GM23338 (cell line): ENCODE measurements at regions not wholly inside any gene's neighbourhood (a gene's known extent, or its start where the extent isn't known, plus 50 kb on each side); places are given as distances from the start of the nearest gene placed in this dataset.

Experiments used
- ATAC-seq: fragments of 200-7000 bp; cut with Tn5 transposase; 3 replicates; pipeline ENCODE4 v1.9.1; 2020
- DNase-seq: peaks from one replicate; pipeline ENCODE4 v3.0.0-alpha.2; 2015; ENCODE audit warnings: low spot score
- H2AFZ ChIP-seq: fragments of 200-600 bp; sonication (generic); 2 replicates; pipeline ENCODE4 v1.8.0; 2016; ENCODE audit warnings: antibody characterized with exemption, mild to moderate bottlenecking, moderate library complexity
- H3F3A ChIP-seq: fragments of 200-600 bp; sonication (generic); replicated peaks from 2 replicates; pipeline ENCODE4 v1.8.0; 2017; ENCODE audit warnings: antibody characterized with exemption, mixed run types, low read depth
- H3K27ac ChIP-seq: fragments of 200-600 bp; sonication (generic); 2 replicates; pipeline ENCODE4 v1.6.1; 2016; ENCODE audit warnings: low read depth
- H3K27me3 ChIP-seq: fragments of 200-600 bp; sonication (generic); 2 replicates; pipeline ENCODE4 v1.8.0; 2016; ENCODE audit warnings: mild to moderate bottlenecking, mixed run types, moderate library complexity; ENCODE audit not compliant: insufficient read depth
- H3K36me3 ChIP-seq: fragments of 200-600 bp; sonication (generic); 2 replicates; pipeline ENCODE4 v1.8.0; 2016; ENCODE audit warnings: mild to moderate bottlenecking; ENCODE audit not compliant: insufficient read depth
- H3K4me1 ChIP-seq: fragments of 200-600 bp; sonication (generic); 2 replicates; pipeline ENCODE4 v1.8.0; 2016; ENCODE audit warnings: mild to moderate bottlenecking, moderate library complexity; ENCODE audit not compliant: insufficient read depth
- H3K4me2 ChIP-seq: fragments of 200-600 bp; sonication (generic); 2 replicates; pipeline ENCODE4 v1.7.1; 2017; ENCODE audit warnings: mixed run types
- H3K4me3 ChIP-seq: fragments of 200-600 bp; sonication (generic); 2 replicates; pipeline ENCODE4 v1.6.1; 2016; ENCODE audit warnings: mixed run types
- H3K79me2 ChIP-seq: fragments of 200-600 bp; sonication (generic); replicated peaks from 2 replicates; pipeline ENCODE4 v1.8.0; 2017; ENCODE audit warnings: mild to moderate bottlenecking; ENCODE audit not compliant: insufficient read depth
- H3K9me2 ChIP-seq: fragments of 200-600 bp; sonication (generic); 2 replicates; pipeline ENCODE4 v1.8.0; 2017; ENCODE audit not compliant: insufficient read depth
- H4K20me1 ChIP-seq: fragments of 200-600 bp; sonication (generic); replicated peaks from 2 replicates; pipeline ENCODE4 v1.8.0; 2017; ENCODE audit warnings: mild to moderate bottlenecking; ENCODE audit not compliant: insufficient read depth
- H3K27ac Mint-ChIP-seq: 2 replicates; pipeline ENCODE4 v1.8.0; 2020; ENCODE audit warnings: inconsistent platforms, mild to moderate bottlenecking, moderate library complexity, mixed read lengths
- H3K27me3 Mint-ChIP-seq: 3 replicates; pipeline ENCODE4 v1.8.0; 2022; ENCODE audit warnings: low read depth, mild to moderate bottlenecking, moderate library complexity, mixed read lengths, inconsistent platforms; ENCODE audit not compliant: insufficient read depth, poor library complexity
- H3K36me3 Mint-ChIP-seq: 3 replicates; pipeline ENCODE4 v1.8.0; 2021; ENCODE audit warnings: low read depth, mild to moderate bottlenecking, inconsistent platforms, moderate library complexity, mixed read lengths
- H3K4me1 Mint-ChIP-seq: 3 replicates; pipeline ENCODE4 v1.8.0; 2020; ENCODE audit warnings: mild to moderate bottlenecking, inconsistent platforms, mixed read lengths
- H3K4me3 Mint-ChIP-seq: 3 replicates; pipeline ENCODE4 v1.8.0; 2021; ENCODE audit warnings: moderate library complexity, mild to moderate bottlenecking, inconsistent platforms, mixed read lengths
- H3K9me3 Mint-ChIP-seq: 3 replicates; pipeline ENCODE4 v1.8.0; 2020; ENCODE audit warnings: moderate library complexity, mild to moderate bottlenecking, inconsistent platforms, mixed read lengths
- CREB1 ChIP-seq: fragments of 250-450 bp; sonication (Bioruptor Pico); IDR thresholded peaks from 2 replicates; pipeline ENCODE4 v1.5.0; 2020; ENCODE audit warnings: low read depth, mild to moderate bottlenecking, moderate library complexity
- EZH2 ChIP-seq: fragments of 200-600 bp; sonication (generic); IDR thresholded peaks from one replicate; pipeline ENCODE4 v1.8.0; 2017; ENCODE audit warnings: antibody characterized with exemption, mild to moderate bottlenecking, low read depth; ENCODE audit not compliant: unreplicated experiment
- EZH2phosphoT487 ChIP-seq: fragments of 200-600 bp; sonication (generic); IDR thresholded peaks from one replicate; pipeline ENCODE4 v1.8.1; 2018; ENCODE audit warnings: antibody characterized with exemption; ENCODE audit not compliant: unreplicated experiment
- NANOG ChIP-seq: IDR thresholded peaks from 2 replicates; pipeline ENCODE4 v1.6.1; 2016; ENCODE audit warnings: antibody characterized with exemption, borderline replicate concordance
- POLR2AphosphoS5 ChIP-seq: IDR thresholded peaks from 2 replicates; pipeline ENCODE4 v1.6.1; 2016; ENCODE audit warnings: antibody characterized with exemption, low read depth
- STAT1 ChIP-seq: IDR thresholded peaks from one replicate; pipeline ENCODE4 v1.6.1; 2016; ENCODE audit warnings: antibody characterized with exemption; ENCODE audit not compliant: unreplicated experiment
- ZNF114 ChIP-seq: fragments of 250-450 bp; sonication (Bioruptor Pico); IDR thresholded peaks from 2 replicates; pipeline ENCODE4 v1.5.0; 2020; ENCODE audit warnings: mild to moderate bottlenecking, moderate library complexity
- TF ChIP-seq, protein P1 (sequence below): IDR thresholded peaks from one replicate; pipeline ENCODE4 v1.6.1; 2018; ENCODE audit warnings: antibody characterized with exemption; ENCODE audit not compliant: unreplicated experiment
- TF ChIP-seq, protein P2 (sequence below): IDR thresholded peaks from 2 replicates; pipeline ENCODE4 v1.6.1; 2016; ENCODE audit warnings: antibody characterized with exemption
- TF ChIP-seq, protein P3 (sequence below), 2 experiments: fragments of 200-600 bp in 1 of 2; sonication (generic) in 1 of 2; conservative IDR thresholded peaks; 2 replicates each; pipeline versions ENCODE4 v1.5.1 to v1.6.1; 2016 to 2017; ENCODE audit warnings: antibody characterized with exemption in 2 of 2, low read depth in 2 of 2, mild to moderate bottlenecking in 2 of 2, moderate library complexity in 1 of 2

DNA sequence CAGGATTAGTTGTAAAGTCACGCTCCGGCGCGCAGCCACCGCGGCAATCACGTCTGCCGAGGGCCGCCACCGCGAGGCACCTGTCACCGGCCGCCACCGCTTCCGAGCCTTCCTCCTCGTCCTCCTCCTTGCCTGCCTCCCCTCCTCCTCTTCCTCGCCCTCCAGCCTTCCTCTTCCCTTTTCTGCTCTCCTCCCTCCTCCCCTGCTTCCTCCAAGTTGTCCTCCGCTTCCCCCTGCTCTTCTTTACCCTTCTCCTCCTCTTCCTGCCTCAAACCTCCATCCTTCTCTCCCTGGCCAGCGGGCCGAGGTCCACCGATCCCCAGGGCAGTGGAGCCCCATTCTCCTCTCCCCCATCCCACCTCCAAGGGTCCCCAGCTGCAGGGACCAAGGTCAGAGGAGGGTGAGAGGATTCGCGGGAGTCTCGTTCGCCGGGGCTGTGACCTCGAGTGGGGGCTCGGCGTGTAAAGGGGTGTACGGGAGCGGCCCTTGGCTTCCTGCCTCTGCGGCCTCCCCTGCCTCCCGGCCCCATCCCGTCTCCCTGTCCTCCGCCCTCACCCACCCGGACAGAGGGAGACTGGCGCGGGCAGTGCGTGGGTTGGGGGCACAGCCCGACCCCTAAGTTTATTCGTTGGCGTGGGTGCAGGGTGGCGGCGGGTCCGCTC lies 89.5 kb upstream of the PAX2 start:
- H3K36me3 Mint-ChIP-seq: peaks cover 3% of the 10 kb centered on the region; the same call in 1 of the 3 replicates
- Histone ChIP-seq H4K20me1 (no peaks in the 10 kb centered on the region; the same call in 1 of the 2 replicates), H3K4me1 (peaks cover 28% of the 10 kb centered on the region), H3K79me2 (no peaks in the 10 kb centered on the region), H3K36me3 (no peaks in the 10 kb centered on the region), H3K27ac (no peak overlapping the region), H3K27me3 (peaks cover 90% of the 10 kb centered on the region), H3K4me2 (peak overlapping the region; percentile 85), H3K4me3 (peak overlapping the region; percentile 56), H3F3A (no peaks in the 10 kb centered on the region), H2AFZ (no peak overlapping the region), H3K9me2 (no peaks in the 10 kb centered on the region)
- DNase-seq: no peak
- H3K4me3 Mint-ChIP-seq: peak overlapping the region; percentile 82
- peaks cover 8% of the 10 kb centered on the region for H3K9me3 Mint-ChIP-seq
- peak; percentile 62 for TF ChIP-seq EZH2
- no peak for TF ChIP-seq EZH2phosphoT487
- TF ChIP-seq POLR2AphosphoS5: no peak
- TF ChIP-seq CREB1 (CRISPR knock-in tag): no peak
- peaks cover 32% of the 10 kb centered on the region for H3K4me1 Mint-ChIP-seq
- peaks cover 77% of the 10 kb centered on the region for H3K27me3 Mint-ChIP-seq
- H3K27ac Mint-ChIP-seq: no peak overlapping the region
- ATAC-seq: peak; percentile 6

DNA sequence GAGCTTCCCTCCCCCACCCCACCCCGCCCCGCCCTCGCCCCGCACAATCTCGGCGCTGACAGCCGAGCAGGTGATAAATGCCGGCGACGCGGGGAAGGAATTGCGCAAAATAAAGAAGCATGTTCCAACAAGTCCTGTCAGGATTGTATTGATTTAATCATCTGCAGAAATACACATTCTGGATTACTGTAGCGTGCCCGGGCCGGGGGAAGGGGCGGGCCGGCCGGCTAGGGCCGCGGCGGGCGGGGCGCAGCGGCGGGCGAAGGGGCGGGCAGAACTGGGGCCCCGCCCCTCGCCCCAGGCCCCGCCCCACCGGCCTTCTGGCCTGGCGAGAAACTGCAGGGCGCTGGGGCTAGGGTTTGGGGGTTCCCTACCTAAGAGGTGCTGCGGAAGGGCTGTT lies 88.9 kb upstream of the PAX2 start:
- Mint-ChIP-seq H3K4me3 (peak overlapping the region; percentile 54; the same call in 2 of the 3 replicates), H3K9me3 (peaks cover 8% of the 10 kb centered on the region), H3K27me3 (peaks cover 79% of the 10 kb centered on the region), H3K36me3 (peaks cover 3% of the 10 kb centered on the region; the same call in 1 of the 3 replicates), H3K4me1 (peaks cover 32% of the 10 kb centered on the region), H3K27ac (no peak overlapping the region)
- peak; percentile 34 for ATAC-seq
- peak overlapping the region; percentile 56 for H3K4me3 ChIP-seq
- H4K20me1 ChIP-seq: no peaks in the 10 kb centered on the region; the same call in 1 of the 2 replicates
- H3K27me3 ChIP-seq: peaks cover 95% of the 10 kb centered on the region
- H3K79me2 ChIP-seq: no peaks in the 10 kb centered on the region
- peak overlapping the region; percentile 51; the same call in 1 of the 2 replicates for H3K4me2 ChIP-seq
- no peaks in the 10 kb centered on the region for H3F3A ChIP-seq
- H2AFZ ChIP-seq: no peak overlapping the region
- no peak overlapping the region for H3K27ac ChIP-seq
- DNase-seq: peak; percentile 74
- no peaks in the 10 kb centered on the region for H3K36me3 ChIP-seq
- TF ChIP-seq, protein P1, sequence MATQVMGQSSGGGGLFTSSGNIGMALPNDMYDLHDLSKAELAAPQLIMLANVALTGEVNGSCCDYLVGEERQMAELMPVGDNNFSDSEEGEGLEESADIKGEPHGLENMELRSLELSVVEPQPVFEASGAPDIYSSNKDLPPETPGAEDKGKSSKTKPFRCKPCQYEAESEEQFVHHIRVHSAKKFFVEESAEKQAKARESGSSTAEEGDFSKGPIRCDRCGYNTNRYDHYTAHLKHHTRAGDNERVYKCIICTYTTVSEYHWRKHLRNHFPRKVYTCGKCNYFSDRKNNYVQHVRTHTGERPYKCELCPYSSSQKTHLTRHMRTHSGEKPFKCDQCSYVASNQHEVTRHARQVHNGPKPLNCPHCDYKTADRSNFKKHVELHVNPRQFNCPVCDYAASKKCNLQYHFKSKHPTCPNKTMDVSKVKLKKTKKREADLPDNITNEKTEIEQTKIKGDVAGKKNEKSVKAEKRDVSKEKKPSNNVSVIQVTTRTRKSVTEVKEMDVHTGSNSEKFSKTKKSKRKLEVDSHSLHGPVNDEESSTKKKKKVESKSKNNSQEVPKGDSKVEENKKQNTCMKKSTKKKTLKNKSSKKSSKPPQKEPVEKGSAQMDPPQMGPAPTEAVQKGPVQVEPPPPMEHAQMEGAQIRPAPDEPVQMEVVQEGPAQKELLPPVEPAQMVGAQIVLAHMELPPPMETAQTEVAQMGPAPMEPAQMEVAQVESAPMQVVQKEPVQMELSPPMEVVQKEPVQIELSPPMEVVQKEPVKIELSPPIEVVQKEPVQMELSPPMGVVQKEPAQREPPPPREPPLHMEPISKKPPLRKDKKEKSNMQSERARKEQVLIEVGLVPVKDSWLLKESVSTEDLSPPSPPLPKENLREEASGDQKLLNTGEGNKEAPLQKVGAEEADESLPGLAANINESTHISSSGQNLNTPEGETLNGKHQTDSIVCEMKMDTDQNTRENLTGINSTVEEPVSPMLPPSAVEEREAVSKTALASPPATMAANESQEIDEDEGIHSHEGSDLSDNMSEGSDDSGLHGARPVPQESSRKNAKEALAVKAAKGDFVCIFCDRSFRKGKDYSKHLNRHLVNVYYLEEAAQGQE: no peak
- TF ChIP-seq EZH2: no peak
- TF ChIP-seq ZNF114 (CRISPR knock-in tag): no peak
- TF ChIP-seq, protein P2, sequence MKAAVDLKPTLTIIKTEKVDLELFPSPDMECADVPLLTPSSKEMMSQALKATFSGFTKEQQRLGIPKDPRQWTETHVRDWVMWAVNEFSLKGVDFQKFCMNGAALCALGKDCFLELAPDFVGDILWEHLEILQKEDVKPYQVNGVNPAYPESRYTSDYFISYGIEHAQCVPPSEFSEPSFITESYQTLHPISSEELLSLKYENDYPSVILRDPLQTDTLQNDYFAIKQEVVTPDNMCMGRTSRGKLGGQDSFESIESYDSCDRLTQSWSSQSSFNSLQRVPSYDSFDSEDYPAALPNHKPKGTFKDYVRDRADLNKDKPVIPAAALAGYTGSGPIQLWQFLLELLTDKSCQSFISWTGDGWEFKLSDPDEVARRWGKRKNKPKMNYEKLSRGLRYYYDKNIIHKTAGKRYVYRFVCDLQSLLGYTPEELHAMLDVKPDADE: no peak
- TF ChIP-seq, protein P3, sequence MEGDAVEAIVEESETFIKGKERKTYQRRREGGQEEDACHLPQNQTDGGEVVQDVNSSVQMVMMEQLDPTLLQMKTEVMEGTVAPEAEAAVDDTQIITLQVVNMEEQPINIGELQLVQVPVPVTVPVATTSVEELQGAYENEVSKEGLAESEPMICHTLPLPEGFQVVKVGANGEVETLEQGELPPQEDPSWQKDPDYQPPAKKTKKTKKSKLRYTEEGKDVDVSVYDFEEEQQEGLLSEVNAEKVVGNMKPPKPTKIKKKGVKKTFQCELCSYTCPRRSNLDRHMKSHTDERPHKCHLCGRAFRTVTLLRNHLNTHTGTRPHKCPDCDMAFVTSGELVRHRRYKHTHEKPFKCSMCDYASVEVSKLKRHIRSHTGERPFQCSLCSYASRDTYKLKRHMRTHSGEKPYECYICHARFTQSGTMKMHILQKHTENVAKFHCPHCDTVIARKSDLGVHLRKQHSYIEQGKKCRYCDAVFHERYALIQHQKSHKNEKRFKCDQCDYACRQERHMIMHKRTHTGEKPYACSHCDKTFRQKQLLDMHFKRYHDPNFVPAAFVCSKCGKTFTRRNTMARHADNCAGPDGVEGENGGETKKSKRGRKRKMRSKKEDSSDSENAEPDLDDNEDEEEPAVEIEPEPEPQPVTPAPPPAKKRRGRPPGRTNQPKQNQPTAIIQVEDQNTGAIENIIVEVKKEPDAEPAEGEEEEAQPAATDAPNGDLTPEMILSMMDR (conservative IDR thresholded peaks at IDR 0.05; ENCODE audit: low read depth in 2 of 2): no peak
- no peak for TF ChIP-seq STAT1
- TF ChIP-seq NANOG: no peak
- H3K9me2 ChIP-seq: no peaks in the 10 kb centered on the region
- H3K4me1 ChIP-seq: peaks cover 28% of the 10 kb centered on the region
